HG03558 (cell line): ENCODE measurements at regions not wholly inside any gene's neighbourhood (a gene's known extent, or its start where the extent isn't known, plus 50 kb on each side); places are given as distances from the start of the nearest gene placed in this dataset.
"Not testable (repeated sequence)": the region's sequence is repeated elsewhere in the genome, so short reads cannot be mapped to it uniquely, and the experiment has no call there.

Source experiments
- ATAC-seq: cut with Tn5 transposase; IDR thresholded peaks from one replicate; pipeline ENCODE4 v1.9.1; 2021; ENCODE audit warnings: moderate number of reproducible peaks; ENCODE audit not compliant: unreplicated experiment; ENCODE audit errors: extremely low read depth

DNA sequence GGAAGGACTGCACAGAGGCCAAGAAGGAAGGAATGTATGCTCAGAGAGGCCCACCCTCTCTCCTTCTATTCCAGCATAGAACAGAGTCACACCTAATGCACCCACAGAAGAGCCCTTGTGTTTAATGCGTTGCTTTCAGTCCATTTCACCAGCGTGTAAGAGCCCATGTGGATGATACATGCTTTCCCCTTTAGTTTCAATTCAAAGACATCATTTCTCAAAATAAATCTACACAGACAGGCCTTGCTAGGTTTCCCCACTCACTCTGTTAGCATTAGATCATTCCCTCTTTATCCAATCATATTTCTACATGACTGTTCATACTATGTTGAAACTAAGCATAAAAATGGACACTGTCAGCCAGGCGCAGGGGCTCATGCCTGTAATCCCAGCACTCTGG lies 331.5 kb downstream of the CEP170 start:
- ATAC-seq: not testable (repeated sequence)

DNA sequence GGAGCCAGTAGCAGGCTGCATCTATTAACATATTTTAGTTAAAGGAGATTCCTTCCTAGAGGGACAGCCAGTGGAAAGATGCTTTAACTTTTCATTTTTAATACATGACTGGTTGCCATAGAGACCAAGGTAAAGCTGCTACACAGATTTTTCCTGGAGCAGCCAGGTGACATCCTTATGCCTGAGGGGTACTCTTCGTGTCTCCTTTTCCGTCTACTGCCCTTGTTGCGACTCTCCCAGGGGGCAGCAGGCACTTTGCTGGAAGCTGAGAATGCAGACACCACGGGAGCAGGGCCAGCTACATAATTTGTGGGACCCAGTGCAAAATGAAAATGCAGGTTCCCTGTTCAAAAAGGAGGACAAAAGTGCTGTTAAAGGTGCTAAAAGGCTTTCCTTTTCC lies 340.4 kb downstream of the CEP170 start:
- not testable (repeated sequence) for ATAC-seq

DNA sequence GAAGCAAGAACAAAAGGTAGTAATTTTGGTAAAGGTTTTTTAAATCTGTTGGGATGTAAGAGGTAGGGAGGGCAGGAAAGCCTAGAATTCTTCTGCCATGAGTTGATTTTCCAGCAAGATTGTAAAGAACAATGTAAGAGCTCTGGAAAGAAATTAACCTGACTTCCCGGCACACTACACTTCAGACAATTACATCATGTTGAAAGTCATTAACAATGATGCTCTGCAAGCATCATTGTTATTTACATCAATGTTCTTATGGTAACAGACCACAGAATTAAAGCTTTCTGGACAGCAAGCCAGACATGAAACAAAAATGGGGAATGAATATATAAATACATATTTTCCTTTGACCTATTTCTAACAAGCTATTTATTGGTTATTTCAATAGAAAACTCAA lies 342.2 kb downstream of the CEP170 start:
- ATAC-seq: not testable (repeated sequence)

DNA sequence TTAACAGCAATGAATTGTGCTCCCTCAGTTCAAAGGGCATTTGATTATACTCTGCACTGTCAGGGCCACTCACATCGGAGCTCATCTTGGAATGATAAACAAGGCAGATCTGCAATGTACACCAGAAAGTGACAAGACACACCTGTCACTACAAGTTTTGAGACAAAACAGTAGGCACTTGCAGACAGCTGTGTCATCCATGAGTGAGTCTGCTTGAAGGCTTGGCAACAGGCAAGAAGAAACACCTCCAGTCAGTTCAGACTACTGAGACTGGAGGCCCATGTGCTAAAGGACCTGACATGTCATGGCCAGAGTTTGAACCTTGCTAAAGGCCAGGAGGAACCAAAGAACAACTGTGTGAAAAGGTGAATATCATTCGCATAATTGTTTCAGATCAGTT lies 354.5 kb downstream of the CEP170 start:
- ATAC-seq: not testable (repeated sequence)

DNA sequence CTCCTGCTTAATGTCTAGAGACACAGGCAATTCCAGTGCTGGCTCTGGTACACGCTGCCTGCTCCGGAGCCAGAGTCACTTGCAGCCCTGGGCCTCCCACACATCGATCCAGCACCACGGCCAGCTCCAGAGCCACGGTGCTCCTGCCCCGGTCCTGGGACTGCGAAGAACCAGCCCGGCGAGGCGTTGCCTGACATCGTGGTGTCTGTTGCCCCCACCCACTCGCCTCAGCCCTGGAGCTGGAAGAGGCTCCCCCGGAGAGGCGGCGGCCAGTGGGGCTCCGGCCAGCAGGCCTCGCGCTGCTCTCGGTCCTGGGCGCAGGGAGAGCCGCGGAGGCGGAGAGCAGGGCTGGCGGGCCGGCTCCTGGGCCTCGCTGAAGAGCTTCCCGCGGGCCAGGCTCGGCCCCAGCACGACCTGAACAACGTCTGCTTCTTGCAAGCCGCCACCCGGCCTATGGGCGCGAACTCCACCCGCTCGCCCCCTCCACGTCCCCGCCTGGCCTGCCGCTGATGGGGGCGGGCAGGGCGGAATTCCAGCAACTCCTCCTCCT lies 364.8 kb downstream of the CEP170 start:
- no peak for ATAC-seq

DNA sequence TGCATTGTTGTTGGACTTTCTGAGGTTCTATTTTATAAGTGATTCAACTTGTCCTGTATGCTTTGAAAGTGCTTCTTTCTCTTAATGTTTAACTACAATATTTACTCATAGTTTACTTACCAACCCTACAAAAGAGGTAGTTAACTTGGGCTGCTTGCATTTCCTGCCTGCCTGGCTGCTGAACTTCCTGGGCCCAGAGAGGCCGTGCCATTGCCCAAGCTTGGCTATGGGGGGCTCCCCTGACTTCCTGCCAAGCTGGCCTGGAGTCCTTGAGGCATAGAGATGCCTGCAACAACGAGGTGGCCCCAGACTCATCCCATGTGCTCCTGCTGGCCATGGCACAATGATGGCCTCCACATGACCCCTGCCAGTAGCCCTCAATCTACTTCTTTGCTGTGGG lies 361.6 kb upstream of the PLD5 start:
- peak; percentile 95 for ATAC-seq

DNA sequence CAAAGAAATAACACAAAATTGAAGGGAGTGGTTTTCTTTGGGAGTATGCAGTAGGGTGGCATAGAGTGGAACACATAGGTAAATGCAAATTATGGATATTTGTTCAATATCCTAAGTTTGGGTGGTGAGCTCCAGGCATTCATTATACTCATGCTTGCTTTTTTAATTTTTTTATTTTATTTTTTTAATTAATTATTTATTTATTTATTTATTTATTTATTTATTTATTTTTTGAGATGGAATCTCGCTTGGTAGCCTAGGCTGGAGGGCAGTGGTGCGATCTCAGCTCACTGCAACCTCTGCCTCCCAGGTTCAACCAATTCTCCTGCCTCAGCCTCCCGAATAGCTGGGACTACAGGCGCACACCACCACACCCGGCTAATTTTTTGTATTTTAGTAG lies 355.5 kb upstream of the PLD5 start:
- ATAC-seq: not testable (repeated sequence)

DNA sequence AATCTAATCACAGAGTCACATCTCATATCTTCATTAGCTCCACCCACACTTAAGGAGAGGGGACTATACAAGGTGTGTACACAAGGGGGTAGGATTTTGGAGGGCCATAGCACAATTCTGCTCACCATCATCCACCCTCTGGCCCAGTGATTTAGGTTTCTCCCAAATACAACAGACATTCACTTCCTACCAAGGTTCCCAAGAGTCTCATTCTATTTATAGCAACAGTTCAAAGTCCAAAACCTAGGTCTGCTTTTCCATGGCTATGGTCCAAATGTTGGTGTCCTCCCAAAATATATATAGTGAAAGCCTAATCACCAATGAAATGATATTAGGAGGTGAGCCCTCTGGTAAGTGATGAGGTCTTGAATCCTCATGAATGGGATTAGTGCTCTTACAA lies 353.2 kb upstream of the PLD5 start:
- ATAC-seq: no peak

DNA sequence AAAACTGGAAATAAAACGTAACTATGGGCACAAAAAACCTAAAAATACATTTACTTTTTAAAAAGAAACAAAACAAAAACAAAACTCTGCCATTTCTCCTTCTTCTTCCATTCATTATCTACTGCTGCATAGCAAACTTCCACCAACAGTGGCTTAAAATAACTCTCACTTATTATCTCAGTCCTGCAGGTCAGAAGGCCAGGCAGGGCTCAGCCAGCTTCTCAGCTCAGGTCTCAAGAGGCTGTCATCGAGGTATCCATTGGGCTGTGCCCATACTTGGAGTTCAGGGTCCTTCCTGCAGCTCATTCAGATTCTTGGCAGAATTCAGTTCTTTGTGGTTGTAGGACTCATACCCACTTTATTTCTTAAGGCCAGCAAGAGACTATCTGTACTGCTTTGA lies 352.7 kb upstream of the PLD5 start:
- ATAC-seq: no peak

DNA sequence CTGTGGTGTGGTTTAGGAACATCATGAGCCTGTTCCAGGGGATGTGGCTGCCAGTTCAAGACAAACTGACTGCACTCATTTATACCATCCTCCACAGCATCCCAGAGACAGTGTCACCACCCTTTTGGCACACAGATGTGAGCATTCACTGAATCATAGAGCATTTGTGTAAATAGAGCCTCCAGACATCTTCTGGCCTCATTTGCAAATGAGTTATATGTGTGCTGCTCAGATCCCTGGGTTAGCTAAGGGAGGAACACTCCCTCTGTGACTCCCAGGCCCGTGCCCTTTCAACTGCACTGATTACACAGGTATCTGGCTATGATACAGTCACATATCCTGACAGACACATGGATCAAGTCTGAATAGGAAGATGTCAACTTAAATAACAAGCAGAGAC lies 351.5 kb upstream of the PLD5 start:
- ATAC-seq: no peak

DNA sequence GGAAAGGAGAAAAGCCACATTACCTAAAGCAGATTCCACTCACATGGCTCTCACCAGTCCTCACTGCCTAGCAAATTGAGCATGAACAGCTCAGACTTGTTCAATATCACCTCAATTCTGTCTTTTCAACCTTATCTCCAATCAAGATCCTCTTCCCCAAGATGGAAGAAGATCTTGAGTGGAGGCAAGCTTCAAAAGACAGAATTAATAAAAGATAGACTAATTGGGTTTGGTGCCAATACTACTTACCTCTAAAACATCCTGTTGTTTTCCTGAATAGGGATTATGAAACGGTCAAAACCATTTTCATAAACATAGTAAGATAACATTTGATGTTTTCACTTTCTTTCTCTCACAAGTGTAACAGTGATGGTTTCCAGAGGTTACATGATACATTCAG lies 349.2 kb upstream of the PLD5 start:
- no peak for ATAC-seq

DNA sequence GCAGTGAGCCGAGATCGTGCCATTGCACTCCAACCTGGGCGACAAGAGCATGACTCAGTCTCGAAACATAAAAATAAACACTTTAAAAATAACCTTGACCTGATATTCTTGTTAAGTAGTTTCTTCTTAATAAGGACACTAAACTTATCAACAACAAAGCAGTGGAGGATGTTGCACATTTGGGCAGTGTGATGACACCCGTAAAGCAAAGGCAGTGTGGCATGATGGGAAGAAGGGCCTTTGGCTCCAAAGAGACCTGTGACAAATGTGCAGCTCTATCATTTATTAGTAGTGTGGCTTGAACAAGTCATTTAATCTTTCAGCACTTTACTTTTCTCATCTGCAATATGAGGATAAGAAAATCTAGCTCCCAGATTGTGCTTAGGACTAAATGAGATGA lies 348.0 kb upstream of the PLD5 start:
- ATAC-seq: no peak

DNA sequence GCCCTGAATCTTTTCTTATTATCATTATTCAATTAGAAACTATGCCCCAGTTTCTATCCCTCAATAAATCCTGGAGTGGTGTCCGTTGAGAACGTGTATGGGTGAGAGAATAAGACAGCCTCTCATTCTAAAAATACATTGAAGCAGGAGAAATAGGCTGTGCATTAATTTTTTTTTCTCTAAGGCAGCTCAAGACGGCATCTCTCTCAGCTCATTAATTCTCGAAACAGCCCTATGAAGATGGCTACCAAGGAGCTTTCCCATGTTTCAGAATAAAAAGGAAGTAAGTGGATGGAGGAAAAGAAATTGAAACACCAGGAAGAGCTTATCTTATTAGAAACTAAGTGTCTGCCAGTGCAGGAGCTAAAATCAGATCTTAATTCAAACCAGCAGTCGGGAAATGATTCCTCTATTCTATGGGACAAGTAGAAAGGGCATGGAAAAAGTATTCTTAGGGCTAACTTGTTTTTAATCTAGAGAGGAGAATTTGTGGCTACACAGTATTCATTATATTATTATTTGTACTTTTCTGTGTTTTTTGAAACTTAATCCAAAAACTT lies 347.1 kb upstream of the PLD5 start:
- no peak for ATAC-seq

DNA sequence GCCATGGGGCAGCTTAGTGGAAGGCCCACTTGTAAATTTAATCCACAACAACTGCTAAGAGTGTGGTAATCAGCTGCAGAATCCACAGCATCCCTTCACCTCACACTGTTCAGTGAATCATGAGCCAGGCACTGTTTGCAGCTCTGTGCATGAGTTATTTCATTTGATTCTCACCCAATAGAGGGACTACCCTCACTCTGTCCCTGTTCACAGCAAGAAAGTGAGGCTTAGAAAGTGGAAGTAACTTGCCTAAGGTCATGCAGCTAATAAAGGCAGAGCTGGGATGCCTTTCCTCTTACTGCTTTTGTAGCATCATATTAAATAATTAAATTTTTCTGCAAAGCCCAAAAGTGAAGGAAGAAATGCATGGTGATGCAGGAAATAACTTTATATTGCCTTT lies 346.5 kb upstream of the PLD5 start:
- ATAC-seq: no peak

DNA sequence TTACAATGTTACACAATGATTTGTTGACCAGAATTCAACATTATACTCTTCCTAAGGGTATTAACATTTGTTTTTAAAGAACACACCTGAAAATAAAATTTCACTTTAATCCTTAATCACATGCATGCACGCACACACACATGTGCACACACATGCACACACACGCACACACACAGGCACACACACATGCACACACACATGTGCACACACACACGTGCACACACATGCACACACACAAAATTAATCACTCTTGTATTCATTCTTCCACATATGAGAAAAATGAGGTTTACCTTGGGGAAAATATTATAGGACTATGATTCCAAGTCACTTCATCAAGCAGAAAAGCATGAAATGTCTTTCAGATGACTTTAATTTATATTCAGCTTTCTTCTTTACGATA lies 331.8 kb upstream of the PLD5 start:
- ATAC-seq: no peak

DNA sequence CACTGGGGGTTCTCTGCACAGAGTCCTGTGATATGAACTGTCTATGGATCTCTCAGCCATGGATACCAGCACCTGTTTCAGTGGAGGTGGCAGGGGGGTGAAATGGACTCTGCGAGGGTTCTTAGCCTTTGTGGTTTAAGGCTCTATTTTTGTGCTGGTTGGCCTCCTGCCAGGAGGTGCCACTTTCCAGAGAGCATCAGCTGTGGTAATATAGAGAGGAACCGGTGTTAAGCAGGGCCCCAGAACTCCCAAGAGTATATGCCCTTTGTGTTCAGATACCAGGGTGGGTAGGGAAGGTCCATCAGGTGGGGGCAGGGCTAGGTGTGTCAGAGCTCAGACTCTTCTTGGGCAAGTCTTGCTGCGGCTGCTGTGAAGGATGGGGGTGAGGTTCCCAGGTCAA lies 330.0 kb upstream of the PLD5 start:
- ATAC-seq: no peak

DNA sequence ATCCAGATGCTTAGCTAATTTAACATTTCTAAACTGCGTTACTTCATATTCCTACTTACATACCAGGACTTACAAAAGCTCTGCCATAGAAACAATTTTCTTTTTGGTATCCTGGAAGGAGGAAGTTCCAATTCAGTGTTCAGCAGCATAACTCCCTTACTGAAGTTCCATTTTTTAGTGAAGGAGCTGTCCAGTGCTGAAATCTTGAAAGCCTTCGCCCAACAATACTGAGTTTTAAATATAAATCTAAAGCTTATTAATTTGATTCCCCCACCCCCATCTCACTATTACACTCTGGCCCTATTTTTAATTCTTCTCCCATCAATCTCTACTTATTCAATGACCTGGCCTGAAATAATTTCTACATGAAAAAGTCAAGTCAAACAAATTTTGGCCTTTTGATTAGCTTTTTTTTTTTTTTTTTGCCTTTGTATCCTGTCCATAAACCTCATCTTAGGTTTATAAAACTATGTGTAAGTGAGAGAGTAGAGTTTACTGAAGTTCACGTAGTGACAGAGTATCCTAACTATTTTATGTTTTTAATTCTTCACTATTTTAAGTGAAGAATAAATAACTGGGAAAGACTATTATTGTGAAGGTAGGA lies 323.0 kb upstream of the PLD5 start:
- no peak for ATAC-seq

DNA sequence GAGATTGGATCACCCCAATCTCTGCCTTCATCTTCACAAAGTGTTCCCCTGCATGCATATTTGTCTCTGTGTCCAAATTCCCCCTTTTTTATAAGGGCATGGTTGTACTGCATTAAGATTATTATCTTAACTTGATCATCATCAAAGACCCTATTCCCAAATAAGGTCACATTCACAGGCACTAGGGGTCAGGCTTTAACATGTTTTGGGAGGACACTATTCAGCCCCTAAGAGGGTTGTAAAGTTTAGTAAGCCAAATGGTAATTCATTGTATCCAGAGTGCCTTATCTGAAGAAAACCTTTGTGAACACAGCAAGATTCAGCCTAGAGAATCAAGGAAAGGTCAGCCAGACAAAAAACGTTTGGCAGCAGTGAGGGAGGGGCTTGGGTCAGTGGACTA lies 317.6 kb upstream of the PLD5 start:
- no peak for ATAC-seq

DNA sequence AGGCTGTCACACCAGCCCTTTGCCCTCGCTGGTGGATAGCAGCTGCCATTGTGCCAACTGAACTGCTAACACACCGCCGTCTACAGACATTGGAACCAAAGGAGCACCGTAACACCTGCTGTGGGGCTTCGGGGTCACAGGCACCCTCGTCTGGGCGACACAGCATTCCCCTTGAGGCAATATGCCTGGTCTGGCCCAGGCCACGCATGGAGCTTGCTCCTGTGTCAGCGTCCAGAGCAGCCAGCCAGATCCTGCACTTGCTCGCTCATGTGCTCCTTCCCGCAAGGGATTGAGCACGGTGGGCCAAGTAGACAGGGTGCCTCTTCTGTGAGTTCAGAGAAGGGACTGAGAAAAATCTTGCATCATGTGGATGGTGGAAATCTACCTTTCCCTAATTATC lies 314.6 kb upstream of the PLD5 start:
- ATAC-seq: no peak

DNA sequence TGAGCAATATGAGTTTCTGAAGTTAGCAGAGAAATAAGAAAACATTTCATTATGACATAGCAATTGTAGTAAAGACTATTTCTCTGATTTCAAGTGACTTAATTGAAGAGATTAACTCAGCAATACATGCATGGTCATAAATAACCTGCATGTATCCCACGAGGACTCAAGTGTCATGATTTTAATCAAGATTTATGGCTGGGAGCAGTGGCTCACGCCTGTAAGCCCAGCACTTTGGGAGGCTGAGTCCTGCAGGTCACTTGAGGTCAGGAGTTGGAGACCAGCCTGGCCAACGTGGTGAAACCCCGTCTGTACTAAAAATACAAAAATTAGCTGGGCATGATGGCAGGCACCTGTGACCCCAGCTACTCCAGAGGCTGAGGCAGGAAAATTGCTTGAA lies 311.9 kb upstream of the PLD5 start:
- ATAC-seq: no peak

DNA sequence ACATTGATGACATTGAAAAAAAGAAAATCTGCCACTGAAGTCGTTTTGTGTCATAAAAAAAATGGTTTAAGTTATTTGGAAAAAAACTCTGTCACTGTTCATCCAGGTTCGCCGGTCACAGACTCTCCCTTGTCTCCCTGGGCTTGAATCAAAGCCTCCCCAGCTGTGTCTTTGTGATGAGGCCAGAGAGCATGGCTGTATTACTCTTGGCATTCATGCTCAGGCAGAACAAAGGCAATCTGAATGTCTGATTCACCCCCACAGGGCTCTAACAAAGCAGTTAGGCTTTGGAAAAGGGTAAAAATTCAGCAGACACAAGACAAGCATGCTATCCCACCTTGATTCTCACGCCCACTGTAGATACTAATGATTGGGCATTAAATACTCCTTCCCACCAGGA lies 304.3 kb upstream of the PLD5 start:
- ATAC-seq: no peak

DNA sequence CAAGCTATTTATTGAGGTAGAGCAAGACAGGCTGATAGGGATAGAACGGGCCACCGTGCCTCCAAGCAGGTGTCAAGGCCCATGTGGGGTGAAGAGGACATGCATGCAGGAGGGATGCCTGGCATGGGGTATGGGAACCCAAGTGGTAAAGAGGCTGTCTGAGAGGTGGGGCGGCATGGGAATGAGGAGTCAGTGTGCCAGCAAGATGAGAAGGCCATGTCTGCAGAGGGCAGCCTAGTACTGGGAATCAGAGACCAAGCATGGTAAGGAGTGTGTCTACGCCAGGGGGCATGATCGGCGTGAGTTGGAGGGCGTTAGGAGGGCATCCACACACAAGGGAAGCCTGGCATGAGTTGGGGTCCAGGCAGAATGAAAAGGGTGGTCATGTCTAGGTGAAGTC lies 303.7 kb upstream of the PLD5 start:
- no peak for ATAC-seq
